ENCODE measurements at regions not wholly inside any gene's neighbourhood (a gene's known extent, or its start where the extent isn't known, plus 50 kb on each side); places are given as distances from the start of the nearest gene placed in this dataset.

GRCh38 chr18:75829091-75829490, 401.6 kb upstream of the SMIM21 start:
- Mint-ChIP-seq H3K4me3 (no peak overlapping the region), H3K27ac (no peak overlapping the region), H3K36me3 (ENCODE audit: low read depth) (no peaks in the 10 kb centered on the region), H3K27me3 (peaks cover 4% of the 10 kb centered on the region), H3K9me3 (no peaks in the 10 kb centered on the region), H3K4me1 (ENCODE audit: low read depth) (no peaks in the 10 kb centered on the region)
- no peak for DNase-seq
- no peak for TF ChIP-seq CTCF (IDR thresholded peaks at IDR 0.05)
- ATAC-seq (ENCODE audit: poor library complexity), result no peak
- H3K27me3 ChIP-seq (ENCODE audit: control insufficient read depth in 1 of 2, insufficient read depth in 2 of 2, low read length in 2 of 2), result no peaks in the 10 kb centered on the region
- ChIA-PET POLR2A (no interaction called here), CTCF (no interaction called here)
- no peak overlapping the region for H3K27ac ChIP-seq (ENCODE audit: low read depth in 1 of 2, low read length in 2 of 2)
- H3K9me3 ChIP-seq (ENCODE audit: control insufficient read depth in 1 of 2, insufficient read depth in 1 of 2, low read length in 2 of 2), result no peaks in the 10 kb centered on the region
- no peak overlapping the region for H3K4me3 ChIP-seq (ENCODE audit: low read length)
- no peaks in the 10 kb centered on the region for H3K4me1 ChIP-seq (ENCODE audit: insufficient read depth, low read length)
- intact Hi-C loops (cut with DNase I, micrococcal nuclease), result no loop called here
- H3K36me3 ChIP-seq (ENCODE audit: insufficient read depth, low read length), result no peaks in the 10 kb centered on the region

- H3K4me3 Mint-ChIP-seq, result no peak overlapping the region
- no peak for TF ChIP-seq CTCF (IDR thresholded peaks at IDR 0.05)
- no peak for DNase-seq
- Histone ChIP-seq H3K27me3 (ENCODE audit: control insufficient read depth in 1 of 2, insufficient read depth in 2 of 2, low read length in 2 of 2) (no peaks in the 10 kb centered on the region), H3K4me1 (ENCODE audit: insufficient read depth, low read length) (no peaks in the 10 kb centered on the region), H3K27ac (ENCODE audit: low read depth in 1 of 2, low read length in 2 of 2) (no peak overlapping the region), H3K36me3 (ENCODE audit: insufficient read depth, low read length) (no peaks in the 10 kb centered on the region), H3K4me3 (ENCODE audit: low read length) (no peak overlapping the region), H3K9me3 (ENCODE audit: control insufficient read depth in 1 of 2, insufficient read depth in 1 of 2, low read length in 2 of 2) (no peaks in the 10 kb centered on the region)
- no peaks in the 10 kb centered on the region for H3K4me1 Mint-ChIP-seq (ENCODE audit: low read depth)
- no peaks in the 10 kb centered on the region for H3K36me3 Mint-ChIP-seq (ENCODE audit: low read depth)
- no peak overlapping the region for H3K27ac Mint-ChIP-seq
- ChIA-PET CTCF (no interaction called here), POLR2A (no interaction called here)
- peaks cover 4% of the 10 kb centered on the region for H3K27me3 Mint-ChIP-seq
- no peak for ATAC-seq (ENCODE audit: poor library complexity)
- no peaks in the 10 kb centered on the region for H3K9me3 Mint-ChIP-seq
- intact Hi-C loops (cut with DNase I, micrococcal nuclease), result no loop called here
Observed at GRCh38 chr18:75828379-75828778, 400.9 kb upstream of the SMIM21 start.

- intact Hi-C loops (cut with DNase I, micrococcal nuclease), result loop anchor here in 1 of 2 experiments (2.0 kb wide), 1 partner anchor 41 kb away; no protein-coding TSS in a partner anchor
- no peak for TF ChIP-seq CTCF (IDR thresholded peaks at IDR 0.05)
- Histone ChIP-seq H3K27me3 (ENCODE audit: control insufficient read depth in 1 of 2, insufficient read depth in 2 of 2, low read length in 2 of 2) (no peaks in the 10 kb centered on the region), H3K27ac (ENCODE audit: low read depth in 1 of 2, low read length in 2 of 2) (no peak overlapping the region), H3K36me3 (ENCODE audit: insufficient read depth, low read length) (no peaks in the 10 kb centered on the region), H3K9me3 (ENCODE audit: control insufficient read depth in 1 of 2, insufficient read depth in 1 of 2, low read length in 2 of 2) (no peaks in the 10 kb centered on the region), H3K4me1 (ENCODE audit: insufficient read depth, low read length) (no peaks in the 10 kb centered on the region), H3K4me3 (ENCODE audit: low read length) (no peak overlapping the region)
- Mint-ChIP-seq H3K9me3 (no peaks in the 10 kb centered on the region), H3K27ac (no peak overlapping the region), H3K4me1 (ENCODE audit: low read depth) (no peaks in the 10 kb centered on the region), H3K36me3 (ENCODE audit: low read depth) (no peaks in the 10 kb centered on the region), H3K27me3 (peaks cover 4% of the 10 kb centered on the region), H3K4me3 (no peak overlapping the region)
- ATAC-seq (ENCODE audit: poor library complexity), result no peak
- ChIA-PET CTCF (no interaction called here), POLR2A (no interaction called here)
- DNase-seq, result no peak
Observed at GRCh38 chr18:75827751-75828287, 400.3 kb upstream of the SMIM21 start.
